ENCODE measurements at regions not wholly inside any gene's neighbourhood (a gene's known extent, or its start where the extent isn't known, plus 50 kb on each side); places are given as distances from the start of the nearest gene placed in this dataset.
A peak's percentile ranks its signal among the peaks of the same experiment; 100 is the strongest.

- DNase-seq (ENCODE audit: low read depth) = peak; percentile 14
Measured at GRCh38 chr11:130729678-130730300, 186.5 kb downstream of the SNX19 start.

GRCh38 chr11:130731401-130731800 lies 184.9 kb downstream of the SNX19 start:
- no peak for DNase-seq (ENCODE audit: low read depth)

GRCh38 chr11:130732476-130732875 lies 183.8 kb downstream of the SNX19 start:
- no peak for DNase-seq (ENCODE audit: low read depth)

GRCh38 chr11:130737041-130737830 lies 179.0 kb downstream of the SNX19 start:
- peak; percentile 9 for DNase-seq (ENCODE audit: low read depth)

GRCh38 chr11:130737866-130738431 lies 178.3 kb downstream of the SNX19 start:
- peak; percentile 93 for DNase-seq (ENCODE audit: low read depth)

GRCh38 chr11:130738611-130739010 lies 177.7 kb downstream of the SNX19 start:
- DNase-seq (ENCODE audit: low read depth) = peak; percentile 91

GRCh38 chr11:130740819-130741218 lies 175.5 kb downstream of the SNX19 start:
- peak; percentile 10 for DNase-seq (ENCODE audit: low read depth)

GRCh38 chr11:130744794-130745193 lies 171.5 kb downstream of the SNX19 start:
- no peak for DNase-seq (ENCODE audit: low read depth)

- DNase-seq (ENCODE audit: low read depth) = no peak
Measured at GRCh38 chr11:130749216-130749615, 167.1 kb downstream of the SNX19 start.

GRCh38 chr11:130760515-130761125 lies 155.7 kb downstream of the SNX19 start:
- no peak for DNase-seq (ENCODE audit: low read depth)

GRCh38 chr11:130761560-130762220 lies 154.6 kb downstream of the SNX19 start:
- no peak for DNase-seq (ENCODE audit: low read depth)

GRCh38 chr11:130762638-130763037 lies 153.6 kb downstream of the SNX19 start:
- peak; percentile 85 for DNase-seq (ENCODE audit: low read depth)

GRCh38 chr11:130763087-130763980 lies 152.9 kb downstream of the SNX19 start:
- no peak for DNase-seq (ENCODE audit: low read depth)

GRCh38 chr11:130765406-130765805 lies 150.9 kb downstream of the SNX19 start:
- no peak for DNase-seq (ENCODE audit: low read depth)

- peak; percentile 64 for DNase-seq (ENCODE audit: low read depth)
Measured at GRCh38 chr11:130765951-130766649, 150.2 kb downstream of the SNX19 start.

GRCh38 chr11:130766650-130767565 lies 149.4 kb downstream of the SNX19 start:
- no peak for DNase-seq (ENCODE audit: low read depth)

- no peak for DNase-seq (ENCODE audit: low read depth)
Measured at GRCh38 chr11:130769782-130770535, 146.3 kb downstream of the SNX19 start.

GRCh38 chr11:130771708-130772107 lies 144.6 kb downstream of the SNX19 start:
- DNase-seq (ENCODE audit: low read depth) = no peak

Measured in M059J (cell line).